Esophagus squamous epithelium (tissue), 4 donors: ENCODE measurements at regions not wholly inside any gene's neighbourhood (a gene's known extent, or its start where the extent isn't known, plus 50 kb on each side); places are given as distances from the start of the nearest gene placed in this dataset.

Experiments used
- CTCF ChIP-seq, 6 experiments: fragments of 450-650 bp in 4 of 6; fragments of 200-600 bp in 2 of 6; sonication (generic) in 2 of 6; IDR thresholded peaks; one replicate each; pipeline ENCODE4 v1.5.1; 2016 to 2019; ENCODE audit warnings: antibody characterized with exemption in 6 of 6, mild to moderate bottlenecking in 4 of 6, moderate library complexity in 4 of 6
- POLR2A ChIP-seq, 4 donors: fragments of 450-650 bp; IDR thresholded peaks; one replicate each; pipeline ENCODE4 v1.6.1; 2017; ENCODE audit warnings: antibody characterized with exemption in 4 of 4, mild to moderate bottlenecking in 4 of 4, moderate library complexity in 3 of 4

DNA sequence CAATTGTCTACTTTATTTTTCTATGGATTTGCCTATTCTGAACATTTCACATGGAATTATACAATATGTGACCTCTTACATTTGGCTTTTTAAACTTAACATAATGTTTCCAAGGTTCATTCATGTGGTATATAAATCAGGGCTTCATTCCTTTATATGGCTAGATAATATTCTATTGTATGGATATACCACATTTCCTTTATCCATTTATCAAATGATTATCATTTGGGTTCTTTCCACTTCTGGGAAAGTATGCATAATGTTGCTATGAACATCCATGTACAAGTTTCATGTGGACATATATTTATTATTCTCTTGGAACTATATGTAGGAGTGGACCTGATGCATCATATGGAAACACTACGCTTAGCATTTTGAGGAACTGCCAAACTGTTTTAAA lies 99.7 kb upstream of the NCKAP5 start:
- no peak for TF ChIP-seq POLR2A (IDR thresholded peaks at IDR 0.05)
- no peak for TF ChIP-seq CTCF (IDR thresholded peaks at IDR 0.05)
